Hepatocyte (in vitro differentiated cells): ENCODE measurements at regions not wholly inside any gene's neighbourhood (a gene's known extent, or its start where the extent isn't known, plus 50 kb on each side); places are given as distances from the start of the nearest gene placed in this dataset.

Source experiments
- DNase-seq: peaks from one replicate; pipeline ENCODE4 v3.0.0-alpha.2; 2016; ENCODE audit warnings: low spot score
- H2AFZ ChIP-seq: fragments of 200-600 bp; sonication (generic); 2 replicates; pipeline ENCODE4 v1.6.0; 2016; ENCODE audit warnings: antibody characterized with exemption, mild to moderate bottlenecking
- H3K27ac ChIP-seq: fragments of 200-600 bp; sonication (generic); 2 replicates; pipeline ENCODE4 v1.5.1; 2016; ENCODE audit warnings: mild to moderate bottlenecking
- H3K27me3 ChIP-seq: fragments of 200-600 bp; sonication (generic); 2 replicates; pipeline ENCODE4 v1.6.1; 2016
- H3K36me3 ChIP-seq: fragments of 200-600 bp; sonication (generic); replicated peaks from 2 replicates; pipeline ENCODE4 v1.5.1; 2016; ENCODE audit warnings: low read depth; ENCODE audit not compliant: insufficient read depth
- H3K4me1 ChIP-seq: fragments of 200-600 bp; sonication (generic); 2 replicates; pipeline ENCODE4 v1.5.1; 2016; ENCODE audit warnings: mild to moderate bottlenecking, moderate library complexity; ENCODE audit not compliant: insufficient read depth
- H3K4me2 ChIP-seq: fragments of 200-600 bp; sonication (generic); 2 replicates; pipeline ENCODE4 v1.6.0; 2016
- H3K4me3 ChIP-seq: fragments of 200-600 bp; sonication (generic); 2 replicates; pipeline ENCODE4 v1.5.1; 2016; ENCODE audit warnings: mild to moderate bottlenecking
- H3K79me2 ChIP-seq: fragments of 200-600 bp; sonication (generic); 2 replicates; pipeline ENCODE4 v1.6.0; 2017; ENCODE audit warnings: mild to moderate bottlenecking
- H3K9me2 ChIP-seq: fragments of 200-600 bp; sonication (generic); replicated peaks from 2 replicates; pipeline ENCODE4 v1.6.0; 2017; ENCODE audit warnings: mild to moderate bottlenecking; ENCODE audit not compliant: insufficient read depth
- H3K9me3 ChIP-seq: fragments of 200-600 bp; sonication (generic); 2 replicates; pipeline ENCODE4 v1.5.1; 2016; ENCODE audit warnings: low read depth, mild to moderate bottlenecking
- H4K20me1 ChIP-seq: fragments of 200-600 bp; sonication (generic); 2 replicates; pipeline ENCODE4 v1.6.0; 2016; ENCODE audit warnings: mild to moderate bottlenecking; ENCODE audit not compliant: insufficient read depth, poor library complexity, severe bottlenecking
- EZH2 ChIP-seq: fragments of 200-600 bp; sonication (generic); IDR thresholded peaks from 2 replicates; pipeline ENCODE4 v1.6.1; 2016; ENCODE audit warnings: antibody characterized with exemption, mild to moderate bottlenecking, borderline replicate concordance
- EZH2phosphoT487 ChIP-seq: fragments of 200-600 bp; sonication (generic); IDR thresholded peaks from one replicate; pipeline ENCODE4 v1.6.1; 2018; ENCODE audit warnings: antibody characterized with exemption, mild to moderate bottlenecking, low read depth, moderate library complexity; ENCODE audit not compliant: unreplicated experiment, severe bottlenecking
- WGBS: methylation state at CpG from one replicate; pipeline ENCODE4 v1.1.6; 2016; ENCODE audit warnings: low lambda C conversion rate; ENCODE audit errors: missing lambda C conversion rate; 5-methylcytosine and 5-hydroxymethylcytosine counted together
- TF ChIP-seq, protein P1 (sequence below): fragments of 200-600 bp; sonication (generic); IDR thresholded peaks from 2 replicates; pipeline ENCODE4 v1.5.1; 2016; ENCODE audit warnings: antibody characterized with exemption, mild to moderate bottlenecking; ENCODE audit not compliant: poor library complexity

DNA sequence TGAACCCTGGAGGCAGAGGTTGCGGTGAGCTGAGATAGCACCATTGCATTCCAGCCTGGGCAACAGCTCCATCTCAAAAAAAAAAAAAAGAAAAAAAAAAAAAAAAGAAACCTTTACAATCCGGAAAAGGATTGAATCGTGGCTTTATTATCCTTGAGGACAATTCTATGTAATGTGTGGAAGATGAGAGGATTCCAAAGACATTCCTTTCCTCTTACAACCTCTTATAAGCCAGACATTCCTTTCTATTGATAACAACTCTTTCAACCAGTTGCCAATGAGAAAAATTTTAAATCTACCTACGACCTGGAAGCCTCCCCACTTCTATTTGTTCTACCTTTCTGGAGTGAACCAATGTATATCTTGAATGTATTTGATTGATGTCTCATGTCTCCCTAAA is 91.2 kb upstream of the EEF1E1 start:
- Histone ChIP-seq H3K4me1 (no peaks in the 10 kb centered on the region), H3K27ac (no peak overlapping the region), H3K79me2 (no peaks in the 10 kb centered on the region), H3K36me3 (no peaks in the 10 kb centered on the region), H3K4me2 (no peak overlapping the region), H4K20me1 (no peaks in the 10 kb centered on the region), H2AFZ (no peak overlapping the region), H3K9me3 (no peaks in the 10 kb centered on the region), H3K9me2 (no peaks in the 10 kb centered on the region), H3K4me3 (no peak overlapping the region), H3K27me3 (no peaks in the 10 kb centered on the region)
- no peak for TF ChIP-seq EZH2
- no peak for TF ChIP-seq EZH2phosphoT487
- TF ChIP-seq, protein P1, sequence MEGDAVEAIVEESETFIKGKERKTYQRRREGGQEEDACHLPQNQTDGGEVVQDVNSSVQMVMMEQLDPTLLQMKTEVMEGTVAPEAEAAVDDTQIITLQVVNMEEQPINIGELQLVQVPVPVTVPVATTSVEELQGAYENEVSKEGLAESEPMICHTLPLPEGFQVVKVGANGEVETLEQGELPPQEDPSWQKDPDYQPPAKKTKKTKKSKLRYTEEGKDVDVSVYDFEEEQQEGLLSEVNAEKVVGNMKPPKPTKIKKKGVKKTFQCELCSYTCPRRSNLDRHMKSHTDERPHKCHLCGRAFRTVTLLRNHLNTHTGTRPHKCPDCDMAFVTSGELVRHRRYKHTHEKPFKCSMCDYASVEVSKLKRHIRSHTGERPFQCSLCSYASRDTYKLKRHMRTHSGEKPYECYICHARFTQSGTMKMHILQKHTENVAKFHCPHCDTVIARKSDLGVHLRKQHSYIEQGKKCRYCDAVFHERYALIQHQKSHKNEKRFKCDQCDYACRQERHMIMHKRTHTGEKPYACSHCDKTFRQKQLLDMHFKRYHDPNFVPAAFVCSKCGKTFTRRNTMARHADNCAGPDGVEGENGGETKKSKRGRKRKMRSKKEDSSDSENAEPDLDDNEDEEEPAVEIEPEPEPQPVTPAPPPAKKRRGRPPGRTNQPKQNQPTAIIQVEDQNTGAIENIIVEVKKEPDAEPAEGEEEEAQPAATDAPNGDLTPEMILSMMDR, result no peak
- no peak for DNase-seq
- WGBS, result 73% methylated on average over 4 of the region's 4 CpGs

DNA sequence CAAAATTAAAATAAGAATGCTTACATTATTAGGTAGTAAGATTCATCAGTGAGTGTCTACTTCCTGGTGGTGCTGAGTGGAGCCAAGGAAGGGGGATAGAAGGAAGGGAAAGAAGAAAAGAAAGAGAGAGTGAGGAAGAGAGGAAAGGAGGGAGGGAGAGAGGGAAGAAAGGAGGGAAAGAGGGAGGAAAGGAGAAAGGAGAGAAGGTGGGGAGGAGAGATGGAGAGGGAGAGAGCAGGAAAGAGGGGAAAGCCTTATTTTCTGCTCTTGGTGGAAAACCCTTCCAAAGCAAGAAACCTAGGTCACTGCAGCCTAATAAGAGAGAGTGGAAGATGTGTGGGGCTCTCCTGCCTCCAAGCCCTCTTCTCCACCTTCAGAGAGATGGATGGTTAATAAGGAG is 90.2 kb upstream of the EEF1E1 start:
- no peaks in the 10 kb centered on the region for H3K27me3 ChIP-seq
- no peaks in the 10 kb centered on the region for H3K4me1 ChIP-seq
- no peak overlapping the region for H3K4me3 ChIP-seq
- H3K4me2 ChIP-seq, result no peak overlapping the region
- H3K79me2 ChIP-seq, result no peaks in the 10 kb centered on the region
- no peaks in the 10 kb centered on the region for H4K20me1 ChIP-seq
- DNase-seq, result no peak
- H3K9me3 ChIP-seq, result no peaks in the 10 kb centered on the region
- no peaks in the 10 kb centered on the region for H3K9me2 ChIP-seq
- TF ChIP-seq EZH2, result no peak
- no peak for TF ChIP-seq EZH2phosphoT487
- TF ChIP-seq, protein P1, result no peak
- no peak overlapping the region for H2AFZ ChIP-seq
- H3K27ac ChIP-seq, result no peak overlapping the region
- no peaks in the 10 kb centered on the region for H3K36me3 ChIP-seq

DNA sequence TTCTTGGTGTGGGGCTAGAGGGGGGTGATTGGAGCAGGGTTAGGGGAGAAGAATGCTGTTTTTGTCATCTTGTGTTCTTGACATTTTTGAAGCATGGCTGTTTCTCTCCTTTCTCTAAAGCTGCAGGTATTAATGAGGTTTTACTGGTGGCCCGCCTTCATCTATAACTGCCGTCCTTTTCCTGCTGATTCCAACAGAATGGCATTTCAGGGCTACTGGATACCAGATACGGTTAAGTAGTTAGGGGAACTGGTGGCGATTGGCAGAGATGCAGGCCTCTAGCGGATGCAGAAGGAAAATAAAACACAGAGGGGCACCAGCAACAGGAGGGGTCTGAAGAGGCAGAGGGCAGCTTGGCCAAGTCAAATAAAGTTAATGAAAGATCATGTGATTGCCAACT is 89.7 kb upstream of the EEF1E1 start:
- no peaks in the 10 kb centered on the region for H3K9me3 ChIP-seq
- WGBS, result 49% methylated on average over 5 of the region's 5 CpGs
- no peaks in the 10 kb centered on the region for H4K20me1 ChIP-seq
- no peak overlapping the region for H3K4me2 ChIP-seq
- H2AFZ ChIP-seq, result no peak overlapping the region
- no peak overlapping the region for H3K4me3 ChIP-seq
- H3K27me3 ChIP-seq, result no peaks in the 10 kb centered on the region
- TF ChIP-seq, protein P1, result no peak
- TF ChIP-seq EZH2 (no peak), EZH2phosphoT487 (no peak)
- no peak overlapping the region for H3K27ac ChIP-seq
- H3K36me3 ChIP-seq, result no peaks in the 10 kb centered on the region
- no peaks in the 10 kb centered on the region for H3K9me2 ChIP-seq
- no peak for DNase-seq
- H3K79me2 ChIP-seq, result no peaks in the 10 kb centered on the region
- H3K4me1 ChIP-seq, result no peaks in the 10 kb centered on the region

DNA sequence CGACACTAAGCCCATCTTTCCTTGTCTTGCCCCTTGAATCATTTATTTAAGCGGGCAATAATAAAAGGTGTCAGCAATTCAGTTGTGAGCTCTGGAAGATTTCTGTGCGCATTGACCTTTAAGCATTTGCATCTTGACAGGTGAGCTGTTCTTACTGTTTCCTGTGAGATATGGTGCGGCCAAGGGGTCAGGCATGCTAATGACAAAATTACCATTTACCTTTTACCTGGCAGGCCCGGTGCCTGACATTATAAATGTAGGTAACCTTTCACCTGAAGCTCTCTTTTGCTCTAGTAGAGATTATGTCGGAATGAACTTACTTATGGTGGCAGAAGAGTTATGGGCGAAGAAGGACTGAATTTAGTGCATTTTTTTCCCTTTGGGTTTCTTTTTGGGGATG is 89.3 kb upstream of the EEF1E1 start:
- Histone ChIP-seq H3K27ac (no peak overlapping the region), H3K4me1 (no peaks in the 10 kb centered on the region), H3K9me3 (no peaks in the 10 kb centered on the region), H2AFZ (no peak overlapping the region), H3K27me3 (no peaks in the 10 kb centered on the region), H3K4me3 (no peak overlapping the region), H3K9me2 (no peaks in the 10 kb centered on the region), H3K79me2 (no peaks in the 10 kb centered on the region), H4K20me1 (no peaks in the 10 kb centered on the region), H3K36me3 (no peaks in the 10 kb centered on the region), H3K4me2 (no peak overlapping the region)
- no peak for DNase-seq
- TF ChIP-seq EZH2, result no peak
- TF ChIP-seq, protein P1, result no peak
- no peak for TF ChIP-seq EZH2phosphoT487
- 65% methylated on average over 7 of the region's 7 CpGs for WGBS
